GM12878 (cell line): ENCODE measurements at regions not wholly inside any gene's neighbourhood (a gene's known extent, or its start where the extent isn't known, plus 50 kb on each side); places are given as distances from the start of the nearest gene placed in this dataset.

Source experiments
- ATAC-seq: fragments of 200-7000 bp; cut with Tn5 transposase; 3 replicates; pipeline ENCODE4 v1.9.1; 2020; ENCODE audit warnings: mild to moderate bottlenecking, moderate library complexity
- BruUV-seq: library from RNA; stranded (reverse); fragments of 400-500 nt; replicated peaks from 2 replicates; lab custom pipeline; 2021; lab: Mats Ljungman, UMichigan
- CTCF ChIA-PET: fragments of 300-600 bp; sonication (Branson Sonifier 250); formaldehyde crosslinking; extraction: SDS; loops from one replicate; lab custom pipeline; 2021; ENCODE audit warnings: inconsistent platforms; lab: Yijun Ruan, JAX
- POLR2A ChIA-PET: fragments of 350-600 bp; formaldehyde crosslinking; extraction: SDS; loops from one replicate; lab custom pipeline; 2021; ENCODE audit warnings: inconsistent platforms; lab: Charles Lee
- RAD21 ChIA-PET: fragments of 300-600 bp; sonication (Branson Sonifier 250); formaldehyde crosslinking; loops from one replicate; lab custom pipeline; 2023; ENCODE audit warnings: antibody characterized with exemption; ENCODE audit not compliant: unreplicated experiment; lab: Charles Lee
- SMC1A ChIA-PET: fragments of 300-600 bp; sonication (Branson Sonifier 250); formaldehyde crosslinking; loops from one replicate; lab custom pipeline; 2023; ENCODE audit not compliant: unreplicated experiment, uncharacterized antibody; lab: Charles Lee
- DNase-seq: peaks from one replicate; pipeline ENCODE4 v3.0.0-alpha.2; 2011; ENCODE audit warnings: low read depth, low spot score
- FAIRE-seq: peaks from 3 replicates; lab custom pipeline; 2011; peaks lifted over from hg19 to GRCh38; lab: Jason Lieb, UNC
- H2AFZ ChIP-seq: 2 replicates; pipeline ENCODE4 v1.6.0; 2011; ENCODE audit warnings: low read depth, low read length, control low read depth; ENCODE audit not compliant: control insufficient read depth
- H3K27ac ChIP-seq: 2 replicates; pipeline ENCODE4 v1.5.1; 2011; ENCODE audit warnings: control low read depth; ENCODE audit not compliant: control insufficient read depth, insufficient read depth
- H3K27me3 ChIP-seq, 2 experiments: replicated peaks in 1 of 2; 2 replicates each; pipeline versions ENCODE4 v1.6.0 to v1.6.1; 2011; ENCODE audit warnings: low read length in 1 of 2; ENCODE audit not compliant: control insufficient read depth in 2 of 2, insufficient read depth in 2 of 2
- H3K36me3 ChIP-seq, 2 experiments: 2 replicates each; pipeline ENCODE4 v1.5.1; 2011; ENCODE audit warnings: low read length in 1 of 2; ENCODE audit not compliant: control insufficient read depth in 2 of 2, insufficient read depth in 2 of 2
- H3K4me1 ChIP-seq: 2 replicates; pipeline ENCODE4 v1.6.1; 2011; ENCODE audit warnings: mild to moderate bottlenecking, low read length, moderate library complexity, mixed read lengths; ENCODE audit not compliant: control insufficient read depth, insufficient read depth
- H3K4me2 ChIP-seq: 2 replicates; pipeline ENCODE4 v1.6.0; 2011; ENCODE audit warnings: control low read depth; ENCODE audit not compliant: control insufficient read depth, insufficient read depth
- H3K4me3 ChIP-seq: fragments of 200-600 bp; sonication (generic); 2 replicates; pipeline ENCODE4 v1.5.1; 2016
- H3K79me2 ChIP-seq: 2 replicates; pipeline ENCODE4 v1.6.0; 2011; ENCODE audit warnings: low read length; ENCODE audit not compliant: control insufficient read depth, insufficient read depth
- H3K9ac ChIP-seq: 2 replicates; pipeline ENCODE4 v1.8.0; 2011; ENCODE audit warnings: low read length, control low read depth, mixed read lengths; ENCODE audit not compliant: control insufficient read depth, insufficient read depth
- H3K9me3 ChIP-seq: replicated peaks from 3 replicates; pipeline ENCODE4 v1.5.1; 2011; ENCODE audit warnings: mild to moderate bottlenecking, low read length; ENCODE audit not compliant: control insufficient read depth, insufficient read depth
- H4K20me1 ChIP-seq: 2 replicates; pipeline ENCODE4 v1.6.0; 2011; ENCODE audit not compliant: control insufficient read depth, insufficient read depth
- EP300 ChIP-seq, 2 experiments: fragments of 150-350 bp in 1 of 2; IDR thresholded peaks; 2 replicates each; pipeline ENCODE4 v1.6.1; 2011 to 2012; ENCODE audit warnings: low read depth in 2 of 2, low read length in 2 of 2, borderline replicate concordance in 1 of 2, improper control_type of control experiment in 1 of 2, inconsistent platforms in 1 of 2; ENCODE audit not compliant: control insufficient read depth in 1 of 2
- HCFC1 ChIP-seq: fragments of 150-350 bp; IDR thresholded peaks from 2 replicates; pipeline ENCODE4 v1.6.1; 2014; ENCODE audit warnings: low read length
- KDM1A ChIP-seq: fragments of 200-600 bp; sonication (generic); IDR thresholded peaks from 2 replicates; pipeline ENCODE4 v1.6.1; 2016; ENCODE audit warnings: borderline replicate concordance
- NFIC ChIP-seq: IDR thresholded peaks from 2 replicates; pipeline ENCODE4 v1.6.1; 2012; ENCODE audit warnings: low read depth, mild to moderate bottlenecking, inconsistent platforms, low read length, moderate library complexity
- NR2C1 ChIP-seq: fragments of 450-650 bp; IDR thresholded peaks from 2 replicates; pipeline ENCODE4 v1.6.1; 2017; ENCODE audit warnings: antibody characterized with exemption, mild to moderate bottlenecking, moderate library complexity
- POU2F2 ChIP-seq: IDR thresholded peaks from 3 replicates; pipeline ENCODE4 v1.6.1; 2011; ENCODE audit warnings: low read depth, mild to moderate bottlenecking, low read length, borderline replicate concordance
- SREBF1 ChIP-seq: IDR thresholded peaks from 2 replicates; pipeline ENCODE4 v1.6.1; 2012; ENCODE audit warnings: mild to moderate bottlenecking, low read length
- SUZ12 ChIP-seq: fragments of 200-600 bp; sonication (generic); IDR thresholded peaks from one replicate; pipeline ENCODE4 v1.6.1; 2018; ENCODE audit warnings: antibody characterized with exemption, mild to moderate bottlenecking; ENCODE audit not compliant: unreplicated experiment
- TAF1 ChIP-seq: IDR thresholded peaks from 2 replicates; pipeline ENCODE4 v1.6.1; 2011; ENCODE audit warnings: mild to moderate bottlenecking, low read depth, low read length, borderline replicate concordance
- ZNF217 ChIP-seq: fragments of 450-650 bp; IDR thresholded peaks from 2 replicates; pipeline ENCODE4 v1.6.1; 2017; ENCODE audit warnings: antibody characterized with exemption, mild to moderate bottlenecking
- ZNF384 ChIP-seq: IDR thresholded peaks from 2 replicates; pipeline ENCODE4 v1.6.1; 2012; ENCODE audit warnings: low read depth, mild to moderate bottlenecking, low read length, improper control_type of control experiment, borderline replicate concordance
- WGBS: methylation state at CpG from one replicate; pipeline ENCODE4 v1.1.6; 2016; ENCODE audit warnings: low lambda C conversion rate; ENCODE audit not compliant: insufficient replicate concordance, insufficient coverage; ENCODE audit errors: missing lambda C conversion rate; 5-methylcytosine and 5-hydroxymethylcytosine counted together
- in situ Hi-C: fragments of 300-500 bp; cut with MboI; formaldehyde crosslinking; loops from 9 replicates; pipeline ENCODE4 v1.14.3; 2018; ENCODE audit warnings: mixed read lengths
- intact Hi-C: fragments of 100-400 bp; cut with micrococcal nuclease; formaldehyde crosslinking; loops from one replicate; pipeline ENCODE4 v1.14.2; 2022; ENCODE audit not compliant: unreplicated experiment

GRCh38 chr7:131182446-131183058 is 145.1 kb upstream of the MKLN1 start:
- no peaks in the 10 kb centered on the region for H4K20me1 ChIP-seq
- intact Hi-C loops: no loop called here
- no peak for FAIRE-seq
- no peak for TF ChIP-seq EP300 (IDR thresholded peaks at IDR 0.05; ENCODE audit: borderline replicate concordance in 1 of 2, control insufficient read depth in 1 of 2, low read depth in 2 of 2, low read length in 2 of 2)
- TF ChIP-seq TAF1: no peak
- no peak for TF ChIP-seq ZNF217
- no peak for TF ChIP-seq HCFC1
- no peak for TF ChIP-seq POU2F2
- TF ChIP-seq KDM1A: no peak
- no peak for TF ChIP-seq SREBF1
- no peak for TF ChIP-seq NR2C1
- no peak for TF ChIP-seq NFIC
- no peak for TF ChIP-seq SUZ12
- no peak for TF ChIP-seq ZNF384
- TF ChIP-seq, all 136 proteins: peak for 0
- SMC1A ChIA-PET: interaction anchor here (1.5 kb wide), 1 partner anchor 36 kb away, joined by 4 read pairs; no protein-coding TSS in a partner anchor
- Histone ChIP-seq H3K27ac (no peak overlapping the region), H3K36me3 (no peaks in the 10 kb centered on the region), H3K4me1 (peaks cover 6% of the 10 kb centered on the region), H3K27me3 (no peaks in the 10 kb centered on the region), H2AFZ (no peak overlapping the region), H3K9me3 (no peaks in the 10 kb centered on the region), H3K4me2 (no peak overlapping the region), H3K4me3 (no peak overlapping the region), H3K9ac (no peak overlapping the region), H3K79me2 (no peaks in the 10 kb centered on the region)
- BruUV-seq: no TSS peak
- CTCF ChIA-PET: interaction anchor here (1.1 kb wide), 1 partner anchor 120 kb away, joined by 4 read pairs; no protein-coding TSS in a partner anchor
- POLR2A ChIA-PET: interaction anchor here (0.6 kb wide), 1 partner anchor 1153 kb away, joined by 3 read pairs; no protein-coding TSS in a partner anchor
- RAD21 ChIA-PET: interaction anchor here (1.1 kb wide), 1 partner anchor 59 kb away, joined by 3 read pairs; no protein-coding TSS in a partner anchor
- in situ Hi-C loops: no loop called here
- WGBS: 75% methylated on average over 2 of the region's 2 CpGs
- no peak for ATAC-seq
- DNase-seq: no peak
